IMR-90 (cell line): ENCODE measurements at regions not wholly inside any gene's neighbourhood (a gene's known extent, or its start where the extent isn't known, plus 50 kb on each side); places are given as distances from the start of the nearest gene placed in this dataset.

Experiments
- ATAC-seq: fragments of 200-7000 bp; cut with Tn5 transposase; 2 replicates; pipeline ENCODE4 v1.9.1; 2020; ENCODE audit warnings: low read depth, mild to moderate bottlenecking, moderate library complexity
- BruUV-seq: library from RNA; stranded (reverse); fragments of 400-500 nt; replicated peaks from 2 replicates; lab custom pipeline; 2021; lab: Mats Ljungman, UMichigan
- CTCF ChIA-PET: fragments of 300-600 bp; formaldehyde crosslinking; extraction: SDS; loops from one replicate; lab custom pipeline; 2021; ENCODE audit warnings: antibody characterized with exemption; lab: Yijun Ruan, JAX
- POLR2A ChIA-PET: fragments of 300-600 bp; sonication (Branson Sonifier 250); formaldehyde crosslinking; loops from one replicate; lab custom pipeline; 2022; ENCODE audit warnings: antibody characterized with exemption; ENCODE audit not compliant: unreplicated experiment; lab: Charles Lee
- DNase-seq: peaks from one replicate; pipeline ENCODE4 v3.0.0; 2013
- H2AFZ ChIP-seq: replicated peaks from 2 replicates; pipeline ENCODE3; 2013; ENCODE audit warnings: low read length, mild to moderate bottlenecking; ENCODE audit not compliant: poor library complexity
- H2AK5ac ChIP-seq: 2 replicates; pipeline ENCODE4 v1.6.1; 2013; ENCODE audit warnings: low read depth, low read length, inconsistent platforms
- H2AK9ac ChIP-seq: replicated peaks from 2 replicates; pipeline ENCODE3; 2013; ENCODE audit warnings: mild to moderate bottlenecking, low read depth, low read length, moderate library complexity; ENCODE audit not compliant: poor library complexity
- H2BK120ac ChIP-seq: 2 replicates; pipeline ENCODE4 v1.6.1; 2013; ENCODE audit warnings: low read depth, low read length, inconsistent platforms
- H2BK15ac ChIP-seq: 3 replicates; pipeline ENCODE4 v1.6.1; 2013; ENCODE audit warnings: low read depth, low read length, inconsistent platforms
- H2BK20ac ChIP-seq: 2 replicates; pipeline ENCODE4 v1.6.1; 2013; ENCODE audit warnings: low read depth, mild to moderate bottlenecking, inconsistent platforms, low read length, moderate library complexity
- H2BK5ac ChIP-seq: 2 replicates; pipeline ENCODE4 v1.6.1; 2013; ENCODE audit warnings: mild to moderate bottlenecking, low read depth, low read length, inconsistent platforms; ENCODE audit not compliant: poor library complexity, severe bottlenecking
- H3K14ac ChIP-seq: replicated peaks from 2 replicates; pipeline ENCODE4 v1.6.1; 2013; ENCODE audit warnings: low read depth, low read length, inconsistent platforms
- H3K18ac ChIP-seq: 2 replicates; pipeline ENCODE4 v1.6.1; 2013; ENCODE audit warnings: low read depth, low read length, control low read depth
- H3K23ac ChIP-seq: 2 replicates; pipeline ENCODE4 v1.6.1; 2013; ENCODE audit warnings: low read depth, low read length, inconsistent platforms
- H3K27ac ChIP-seq: 2 replicates; pipeline ENCODE4 v1.5.1; 2013; ENCODE audit warnings: mild to moderate bottlenecking, control low read depth, low read length; ENCODE audit not compliant: insufficient read depth
- H3K27me3 ChIP-seq: 2 replicates; pipeline ENCODE4 v1.6.1; 2013; ENCODE audit warnings: low read length; ENCODE audit not compliant: control insufficient read depth, insufficient read depth
- H3K36me3 ChIP-seq: 2 replicates; pipeline ENCODE4 v1.6.1; 2013; ENCODE audit warnings: low read length, mixed read lengths; ENCODE audit not compliant: control insufficient read depth, insufficient read depth
- H3K4ac ChIP-seq: 2 replicates; pipeline ENCODE4 v1.6.1; 2013; ENCODE audit warnings: low read depth, low read length, inconsistent platforms
- H3K4me1 ChIP-seq: 2 replicates; pipeline ENCODE4 v1.6.1; 2013; ENCODE audit warnings: low read length, mixed read lengths; ENCODE audit not compliant: control insufficient read depth, insufficient read depth
- H3K4me2 ChIP-seq: 2 replicates; pipeline ENCODE4 v1.6.1; 2013; ENCODE audit warnings: low read depth, mild to moderate bottlenecking, control low read depth, low read length, moderate library complexity
- H3K4me3 ChIP-seq: 2 replicates; pipeline ENCODE4 v1.5.1; 2013; ENCODE audit warnings: low read depth, mild to moderate bottlenecking, control low read depth, low read length, moderate library complexity; ENCODE audit not compliant: insufficient read depth
- H3K56ac ChIP-seq: 2 replicates; pipeline ENCODE4 v1.6.1; 2013; ENCODE audit warnings: low read length, inconsistent platforms; ENCODE audit not compliant: insufficient read depth; ENCODE audit errors: extremely low read depth
- H3K79me1 ChIP-seq, 2 experiments: 2 replicates each; pipeline ENCODE4 v1.6.1; 2013; ENCODE audit warnings: low read length in 2 of 2, inconsistent platforms in 1 of 2, low read depth in 1 of 2
- H3K9ac ChIP-seq: 2 replicates; pipeline ENCODE4 v1.6.1; 2013; ENCODE audit warnings: low read depth, low read length, control low read depth
- H3K9me1 ChIP-seq: 2 replicates; pipeline ENCODE4 v1.6.1; 2013; ENCODE audit warnings: low read length, inconsistent platforms; ENCODE audit not compliant: insufficient read depth
- H3K9me3 ChIP-seq: 2 replicates; pipeline ENCODE4 v1.6.1; 2013; ENCODE audit warnings: low read length; ENCODE audit not compliant: control insufficient read depth, insufficient read depth
- H4K20me1 ChIP-seq: 2 replicates; pipeline ENCODE4 v1.6.1; 2013; ENCODE audit warnings: low read length, inconsistent platforms; ENCODE audit not compliant: insufficient read depth
- H4K5ac ChIP-seq: 2 replicates; pipeline ENCODE4 v1.6.1; 2013; ENCODE audit warnings: mild to moderate bottlenecking, low read depth, low read length, control low read depth
- H4K8ac ChIP-seq, 2 experiments: 2 replicates each; pipeline ENCODE4 v1.6.1; 2013; ENCODE audit warnings: low read depth in 2 of 2, low read length in 2 of 2, control low read depth in 1 of 2, inconsistent platforms in 1 of 2
- H4K91ac ChIP-seq: 2 replicates; pipeline ENCODE4 v1.6.1; 2013; ENCODE audit warnings: low read depth, low read length, inconsistent platforms; ENCODE audit not compliant: insufficient read depth
- BHLHE40 ChIP-seq: fragments of 150-350 bp; IDR thresholded peaks from 2 replicates; pipeline ENCODE4 v1.6.1; 2016; ENCODE audit warnings: mild to moderate bottlenecking, low read depth, low read length
- CEBPB ChIP-seq: IDR thresholded peaks from 2 replicates; pipeline ENCODE4 v1.6.1; 2012; ENCODE audit warnings: low read depth, low read length, improper control_type of control experiment
- CHD1 ChIP-seq: IDR thresholded peaks from 2 replicates; pipeline ENCODE4 v1.6.1; 2012; ENCODE audit warnings: low read depth, low read length, improper control_type of control experiment
- FOS ChIP-seq: fragments of 150-350 bp; IDR thresholded peaks from 2 replicates; pipeline ENCODE4 v1.6.1; 2016; ENCODE audit warnings: low read depth, low read length
- MAFK ChIP-seq: IDR thresholded peaks from 2 replicates; pipeline ENCODE4 v1.6.1; 2012; ENCODE audit warnings: low read depth, low read length, improper control_type of control experiment
- MAZ ChIP-seq: IDR thresholded peaks from 2 replicates; pipeline ENCODE4 v1.6.1; 2012; ENCODE audit warnings: low read depth, mild to moderate bottlenecking, low read length, improper control_type of control experiment, moderate library complexity, borderline replicate concordance
- POLR2A ChIP-seq: IDR thresholded peaks from 2 replicates; pipeline ENCODE4 v1.6.1; 2012; ENCODE audit warnings: mild to moderate bottlenecking, low read depth, low read length
- RAD21 ChIP-seq: IDR thresholded peaks from 2 replicates; pipeline ENCODE4 v1.6.1; 2012; ENCODE audit warnings: low read length, improper control_type of control experiment
- RCOR1 ChIP-seq: IDR thresholded peaks from 2 replicates; pipeline ENCODE4 v1.6.1; 2012; ENCODE audit warnings: mild to moderate bottlenecking, low read length, improper control_type of control experiment; ENCODE audit not compliant: insufficient replicate concordance
- RFX5 ChIP-seq: IDR thresholded peaks from 2 replicates; pipeline ENCODE4 v1.8.0; 2012; ENCODE audit warnings: low read depth, mild to moderate bottlenecking, low read length, moderate library complexity
- SMC3 ChIP-seq: fragments of 150-350 bp; IDR thresholded peaks from 2 replicates; pipeline ENCODE4 v1.6.1; 2016; ENCODE audit warnings: low read depth, mild to moderate bottlenecking, antibody characterized with exemption, low read length, moderate library complexity
- WGBS, 2 experiments: methylation state at CpG; one replicate each; pipeline versions ENCODE4 v1.1.5 to v1.1.7; 2013; ENCODE audit warnings: missing lambda C conversion rate in 2 of 2; ENCODE audit not compliant: insufficient read length in 1 of 2; ENCODE audit errors: extremely low coverage in 2 of 2; 5-methylcytosine and 5-hydroxymethylcytosine counted together
- dilution Hi-C: fragments of 300-500 bp; cut with HindIII; formaldehyde crosslinking; loops from one replicate; pipeline ENCODE4 v1.14.3; 2018; ENCODE audit warnings: low sequenced_read_pairs; ENCODE audit not compliant: unreplicated experiment
- in situ Hi-C: fragments of 300-500 bp; cut with MboI; formaldehyde crosslinking; loops from 3 replicates; pipeline ENCODE4 v1.14.3; 2019; ENCODE audit warnings: low sequenced_read_pairs, inconsistent platforms, mixed read lengths
- intact Hi-C: fragments of 100-400 bp; cut with micrococcal nuclease; formaldehyde crosslinking; loops from 2 replicates; pipeline ENCODE4 v1.10.0; 2022
- TF ChIP-seq, protein P1 (sequence below): fragments of 150-350 bp; IDR thresholded peaks from 2 replicates; pipeline ENCODE4 v1.6.1; 2017; ENCODE audit warnings: mild to moderate bottlenecking, antibody characterized with exemption, low read length, low read depth
- TF ChIP-seq, protein P2 (sequence below): conservative IDR thresholded peaks from 2 replicates; pipeline ENCODE4 v1.5.1; 2012; ENCODE audit warnings: mild to moderate bottlenecking, low read depth, low read length, improper control_type of control experiment

GRCh38 chr2:44098891-44099290 lies 69.8 kb upstream of the PPM1B start:
- 100% methylated on average over 1 of the region's 6 CpGs; no CpG with 5 or more reads in 1 of the 2 experiments for WGBS, 2 experiments
- Histone ChIP-seq H2AFZ (no peak overlapping the region), H4K20me1 (no peaks in the 10 kb centered on the region; the same call in 1 of the 2 replicates), H3K18ac (no peak overlapping the region), H3K23ac (no peak overlapping the region), H4K91ac (no peak overlapping the region), H3K56ac (no peak overlapping the region), H3K27me3 (no peaks in the 10 kb centered on the region), H2AK9ac (no peak overlapping the region), H3K4me1 (peaks cover 5% of the 10 kb centered on the region; the same call in 1 of the 2 replicates), H3K9me3 (no peaks in the 10 kb centered on the region; the same call in 1 of the 2 replicates), H2BK120ac (no peak overlapping the region), H3K4me3 (no peak overlapping the region), H3K9me1 (peaks cover 11% of the 10 kb centered on the region; the same call in 1 of the 2 replicates), H3K36me3 (no peaks in the 10 kb centered on the region), H3K4me2 (no peak overlapping the region), H2AK5ac (no peak overlapping the region), H4K8ac (no peak overlapping the region), H2BK15ac (no peak overlapping the region), H3K4ac (no peak overlapping the region), H3K9ac (no peak overlapping the region), H4K5ac (no peak overlapping the region), H3K79me1 (0 out of 4 replicates have a peak, but pooled peaks cover 0 to 3% of the 10 kb centered on the region in 2 experiments), H3K14ac (no peak overlapping the region), H3K27ac (no peak overlapping the region), H2BK20ac (no peak overlapping the region), H2BK5ac (no peak overlapping the region)
- in situ Hi-C loops = loop anchor here (25.0 kb wide), 1 partner anchor 188 kb away; the partner anchor contains the start of gene SLC3A1
- CTCF ChIA-PET = no interaction called here
- intact Hi-C loops = no loop called here
- ATAC-seq (no peak), DNase-seq (no peak)
- dilution Hi-C loops = no loop called here
- TF ChIP-seq SMC3 (no peak), CHD1 (no peak), POLR2A (no peak), MAZ (no peak), MAFK (no peak), RFX5 (no peak), FOS (no peak), CEBPB (no peak), RAD21 (no peak), RCOR1 (no peak), BHLHE40 (no peak)
- TF ChIP-seq, protein P1, sequence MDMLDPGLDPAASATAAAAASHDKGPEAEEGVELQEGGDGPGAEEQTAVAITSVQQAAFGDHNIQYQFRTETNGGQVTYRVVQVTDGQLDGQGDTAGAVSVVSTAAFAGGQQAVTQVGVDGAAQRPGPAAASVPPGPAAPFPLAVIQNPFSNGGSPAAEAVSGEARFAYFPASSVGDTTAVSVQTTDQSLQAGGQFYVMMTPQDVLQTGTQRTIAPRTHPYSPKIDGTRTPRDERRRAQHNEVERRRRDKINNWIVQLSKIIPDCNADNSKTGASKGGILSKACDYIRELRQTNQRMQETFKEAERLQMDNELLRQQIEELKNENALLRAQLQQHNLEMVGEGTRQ = no peak
- TF ChIP-seq, protein P2, sequence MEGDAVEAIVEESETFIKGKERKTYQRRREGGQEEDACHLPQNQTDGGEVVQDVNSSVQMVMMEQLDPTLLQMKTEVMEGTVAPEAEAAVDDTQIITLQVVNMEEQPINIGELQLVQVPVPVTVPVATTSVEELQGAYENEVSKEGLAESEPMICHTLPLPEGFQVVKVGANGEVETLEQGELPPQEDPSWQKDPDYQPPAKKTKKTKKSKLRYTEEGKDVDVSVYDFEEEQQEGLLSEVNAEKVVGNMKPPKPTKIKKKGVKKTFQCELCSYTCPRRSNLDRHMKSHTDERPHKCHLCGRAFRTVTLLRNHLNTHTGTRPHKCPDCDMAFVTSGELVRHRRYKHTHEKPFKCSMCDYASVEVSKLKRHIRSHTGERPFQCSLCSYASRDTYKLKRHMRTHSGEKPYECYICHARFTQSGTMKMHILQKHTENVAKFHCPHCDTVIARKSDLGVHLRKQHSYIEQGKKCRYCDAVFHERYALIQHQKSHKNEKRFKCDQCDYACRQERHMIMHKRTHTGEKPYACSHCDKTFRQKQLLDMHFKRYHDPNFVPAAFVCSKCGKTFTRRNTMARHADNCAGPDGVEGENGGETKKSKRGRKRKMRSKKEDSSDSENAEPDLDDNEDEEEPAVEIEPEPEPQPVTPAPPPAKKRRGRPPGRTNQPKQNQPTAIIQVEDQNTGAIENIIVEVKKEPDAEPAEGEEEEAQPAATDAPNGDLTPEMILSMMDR = no peak
- BruUV-seq = no TSS peak
- POLR2A ChIA-PET = no interaction called here
